HG03565 (cell line): ENCODE measurements at regions not wholly inside any gene's neighbourhood (a gene's known extent, or its start where the extent isn't known, plus 50 kb on each side); places are given as distances from the start of the nearest gene placed in this dataset.
A peak's percentile ranks its signal among the peaks of the same experiment; 100 is the strongest.

Source experiments
- ATAC-seq: cut with Tn5 transposase; IDR thresholded peaks from one replicate; pipeline ENCODE4 v1.9.1; 2021; ENCODE audit warnings: mild to moderate bottlenecking, moderate library complexity; ENCODE audit not compliant: unreplicated experiment

DNA sequence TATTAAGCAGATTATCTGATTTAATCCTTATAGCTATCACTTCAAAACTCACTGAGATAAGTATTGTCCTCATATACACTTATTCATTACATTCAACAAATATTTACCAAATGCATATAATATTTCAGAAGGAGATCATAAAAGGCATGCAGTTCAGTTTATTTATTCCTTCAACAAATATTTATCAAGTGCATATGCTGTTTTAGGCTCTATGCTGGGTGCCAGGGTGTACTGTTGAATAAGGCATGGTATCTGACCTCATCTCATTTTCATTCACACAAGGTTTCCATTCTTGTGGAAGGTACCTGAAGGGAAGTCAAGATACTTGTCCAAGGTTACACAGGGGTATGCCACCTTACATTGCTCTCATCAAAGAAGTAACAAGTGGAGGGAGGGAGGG is 213.0 kb downstream of the INSIG2 start:
- ATAC-seq: no peak

DNA sequence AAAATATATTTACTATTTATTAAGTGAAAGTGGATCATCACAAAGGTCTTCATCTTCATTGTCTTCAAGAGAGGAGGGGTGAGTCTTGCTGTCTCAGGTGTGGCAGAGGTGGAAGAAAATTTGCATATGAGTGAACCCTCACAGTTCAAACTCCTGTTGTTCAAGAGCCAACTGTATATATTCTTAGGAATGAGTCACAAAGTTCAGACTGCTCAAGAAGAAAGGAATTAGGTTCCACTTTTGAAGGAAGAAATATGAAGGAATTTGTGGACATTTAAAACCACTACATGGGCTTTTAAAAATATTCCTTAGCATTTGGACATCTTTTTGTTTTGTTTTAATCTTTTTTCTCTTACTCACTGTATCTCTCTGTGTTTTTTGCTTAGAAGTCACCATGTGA is 212.6 kb downstream of the INSIG2 start:
- ATAC-seq: no peak

DNA sequence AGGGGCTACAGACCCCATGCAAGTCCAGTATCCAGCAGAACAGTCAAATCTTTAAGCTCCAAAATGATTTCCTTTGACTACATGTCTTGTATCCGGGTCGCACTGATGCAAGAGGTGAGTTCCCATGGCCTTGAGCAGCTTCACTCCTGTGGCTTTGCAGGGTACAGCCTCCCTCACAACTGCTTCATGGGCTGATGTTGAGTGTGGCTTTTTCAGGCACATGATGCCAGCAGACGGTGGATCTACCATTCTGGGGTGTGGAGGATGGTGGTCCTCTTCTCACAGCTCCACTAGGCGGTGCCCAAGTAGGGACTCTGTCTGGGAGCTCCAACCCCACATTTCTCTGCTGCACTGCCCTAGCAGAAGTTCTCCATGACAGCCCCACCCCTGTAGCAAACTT is 208.4 kb downstream of the INSIG2 start:
- no peak for ATAC-seq

DNA sequence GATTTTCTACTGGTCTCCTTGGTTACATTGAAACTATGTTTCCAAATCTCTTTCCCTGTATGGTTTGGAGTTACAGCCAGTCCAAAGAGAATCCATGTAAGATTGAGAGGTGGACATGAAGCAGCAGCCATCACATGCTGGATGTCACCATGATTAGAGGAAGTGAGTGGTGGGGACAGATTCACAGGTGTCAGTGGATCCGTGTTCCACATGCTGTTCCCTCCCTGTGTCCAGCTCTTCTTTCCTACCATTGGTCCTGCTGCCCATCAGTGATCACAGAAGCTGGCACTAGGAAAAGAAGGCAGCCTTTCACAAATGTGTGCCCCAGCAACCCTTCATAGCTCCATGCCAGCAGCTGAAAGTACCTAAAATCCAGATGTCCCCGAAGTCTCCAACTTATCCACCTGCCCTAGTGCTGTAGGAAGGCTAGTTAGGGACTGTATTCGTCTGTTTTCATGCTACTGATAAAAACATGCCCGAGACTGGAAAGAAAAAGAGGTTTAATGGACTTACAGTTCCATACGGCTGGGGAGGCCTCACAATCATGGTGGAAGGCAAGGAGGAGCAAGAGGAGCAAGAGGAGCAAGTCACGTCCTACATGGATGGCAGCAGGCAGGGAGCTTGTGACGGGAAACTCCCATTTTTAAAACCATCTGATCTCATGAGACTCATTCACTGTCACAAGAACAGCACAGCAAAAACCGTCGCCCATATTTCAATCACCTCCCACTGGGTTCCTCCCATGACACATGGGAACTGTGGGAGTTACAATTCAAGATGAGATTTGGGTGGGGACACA is 207.5 kb downstream of the INSIG2 start:
- no peak for ATAC-seq

DNA sequence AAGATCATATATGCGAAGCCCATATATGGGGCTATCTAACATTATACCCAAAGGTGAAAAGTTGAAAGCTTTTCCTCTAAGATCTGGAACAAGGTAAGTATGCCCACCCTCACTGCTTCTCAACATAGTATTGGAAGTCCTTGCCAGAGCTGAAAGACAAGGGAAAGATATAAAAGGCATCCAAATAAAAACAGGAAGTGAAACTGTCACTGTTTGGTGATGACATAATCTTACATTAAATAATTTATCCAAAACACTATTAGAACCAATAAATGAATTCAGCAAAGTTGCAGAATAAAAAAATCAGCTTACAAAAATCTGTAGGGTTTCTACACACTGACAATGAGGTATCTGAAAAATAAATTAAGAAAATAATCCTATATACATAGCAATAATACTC is 205.8 kb downstream of the INSIG2 start:
- ATAC-seq: no peak

DNA sequence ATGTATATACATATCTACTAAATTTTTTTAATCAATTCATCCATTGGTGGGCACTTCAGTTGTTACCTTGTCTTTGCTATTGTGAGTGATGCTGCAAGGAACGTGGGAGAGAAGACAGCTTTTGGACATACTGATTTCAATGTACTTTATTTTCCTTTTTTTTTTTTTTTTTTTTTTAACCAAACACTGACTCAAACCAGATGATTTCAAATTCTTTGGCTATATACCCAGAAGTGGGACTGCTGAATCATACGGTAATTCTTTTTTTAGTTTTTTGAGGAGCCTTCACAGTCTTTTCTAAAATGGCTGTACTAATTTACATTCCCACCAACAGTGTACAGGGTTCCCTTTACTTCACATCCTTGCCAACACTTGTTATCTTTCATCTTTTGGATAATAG is 204.7 kb downstream of the INSIG2 start:
- no peak for ATAC-seq

DNA sequence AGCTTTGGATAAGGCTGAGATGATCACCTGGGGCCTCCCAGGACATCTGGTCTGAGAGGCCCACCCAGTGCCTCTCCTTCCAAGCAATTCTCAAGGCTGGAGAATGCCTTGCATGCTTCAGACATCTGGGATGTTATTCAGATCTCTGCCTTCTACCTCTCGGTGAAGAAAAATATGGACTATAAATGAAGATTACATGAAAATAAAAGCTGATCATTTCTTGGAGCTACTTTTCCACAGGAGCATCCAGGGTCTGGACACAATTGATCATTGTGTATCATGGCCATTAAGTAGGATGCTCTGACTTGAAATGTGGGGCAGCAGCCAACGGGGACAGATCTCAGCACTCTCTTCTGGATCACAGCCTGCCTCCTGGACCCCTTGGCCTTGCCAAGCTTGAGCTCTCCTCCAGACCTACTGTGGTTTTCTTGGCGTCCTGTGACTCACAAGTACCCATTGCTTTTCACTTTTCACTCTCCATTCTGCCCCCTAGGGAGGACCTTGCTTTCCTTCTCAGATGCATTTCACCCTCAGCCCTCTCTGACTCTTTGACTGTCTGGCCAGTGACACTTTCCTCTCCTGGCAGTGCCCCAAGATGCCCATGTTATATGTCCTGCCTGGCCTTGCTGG is 203.1 kb downstream of the INSIG2 start:
- ATAC-seq: no peak

DNA sequence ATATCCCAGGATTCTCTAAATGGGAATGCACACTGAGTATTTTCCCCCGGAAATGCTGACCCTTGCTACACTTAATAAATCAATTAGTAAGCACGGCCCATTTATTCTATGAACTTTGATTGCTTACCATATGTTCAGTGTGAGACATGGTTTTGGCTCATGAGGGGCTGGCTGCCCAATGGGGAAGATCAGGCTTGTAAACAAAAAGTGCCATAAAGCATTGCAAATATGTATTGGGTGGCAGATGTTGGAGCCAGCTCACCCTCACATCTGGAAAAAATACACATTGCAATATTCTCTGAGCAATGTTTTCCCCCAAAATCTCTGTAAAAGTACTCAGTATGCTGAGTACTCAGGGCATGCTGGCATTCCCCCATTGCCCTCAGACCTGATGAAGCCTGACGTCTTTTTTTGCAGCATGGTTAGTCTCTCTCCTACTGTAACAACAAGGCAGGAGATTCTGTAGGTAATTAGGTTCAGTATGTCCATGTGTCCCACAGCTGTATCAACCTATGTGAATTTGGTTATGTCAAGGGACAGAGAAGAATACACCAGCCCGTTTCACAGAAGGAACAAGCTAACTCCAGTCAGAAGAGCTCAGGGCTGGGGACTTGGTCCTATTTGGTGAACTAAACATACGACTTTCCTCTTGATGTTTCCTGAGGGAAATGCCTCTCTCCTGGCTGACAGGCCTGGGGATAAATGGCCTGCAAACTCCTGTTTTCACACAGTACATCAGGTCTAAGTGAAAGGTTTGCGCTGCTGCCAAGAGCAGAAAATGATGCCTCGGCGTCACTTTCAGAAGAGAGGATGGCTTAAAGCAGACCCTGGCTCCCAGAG is 202.4 kb downstream of the INSIG2 start:
- no peak for ATAC-seq

DNA sequence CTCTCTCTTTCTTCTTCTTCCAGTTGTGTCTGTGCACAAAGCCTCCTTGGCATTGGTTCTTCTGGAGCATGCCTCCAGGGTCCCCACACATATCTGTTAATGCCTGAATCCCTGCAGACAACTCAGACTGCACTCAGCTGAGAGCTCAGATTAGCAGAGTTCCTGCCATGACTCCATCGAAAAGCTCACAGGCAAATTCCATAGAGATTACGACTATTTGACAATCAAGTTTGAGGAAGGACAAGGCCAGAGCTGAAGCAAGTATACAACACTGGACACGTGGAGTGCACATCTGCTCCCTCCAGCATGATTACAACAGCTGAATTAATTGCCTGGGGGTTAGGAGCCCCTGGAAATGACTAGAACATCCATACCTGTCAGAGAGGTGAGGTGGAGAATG is 190.7 kb downstream of the INSIG2 start:
- ATAC-seq: no peak

DNA sequence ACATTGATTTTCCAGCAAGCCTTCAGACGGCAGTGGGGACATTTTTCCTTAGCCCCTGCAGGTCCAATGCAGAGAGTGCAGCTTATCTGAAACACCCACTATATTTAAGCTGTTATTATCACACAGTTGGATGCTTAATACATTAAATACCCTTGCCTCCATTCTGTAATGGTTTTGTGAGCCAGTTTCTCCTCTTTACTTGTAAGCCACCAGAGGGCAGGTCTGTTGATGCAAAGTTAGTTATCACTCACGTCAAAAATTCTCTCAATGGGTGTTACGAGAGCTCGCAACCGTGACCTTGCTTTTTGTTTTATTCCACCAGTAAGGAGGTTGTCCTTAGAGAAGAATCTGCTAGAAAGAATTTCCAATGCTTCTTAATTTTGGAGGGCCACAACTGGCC is 189.8 kb downstream of the INSIG2 start:
- no peak for ATAC-seq

DNA sequence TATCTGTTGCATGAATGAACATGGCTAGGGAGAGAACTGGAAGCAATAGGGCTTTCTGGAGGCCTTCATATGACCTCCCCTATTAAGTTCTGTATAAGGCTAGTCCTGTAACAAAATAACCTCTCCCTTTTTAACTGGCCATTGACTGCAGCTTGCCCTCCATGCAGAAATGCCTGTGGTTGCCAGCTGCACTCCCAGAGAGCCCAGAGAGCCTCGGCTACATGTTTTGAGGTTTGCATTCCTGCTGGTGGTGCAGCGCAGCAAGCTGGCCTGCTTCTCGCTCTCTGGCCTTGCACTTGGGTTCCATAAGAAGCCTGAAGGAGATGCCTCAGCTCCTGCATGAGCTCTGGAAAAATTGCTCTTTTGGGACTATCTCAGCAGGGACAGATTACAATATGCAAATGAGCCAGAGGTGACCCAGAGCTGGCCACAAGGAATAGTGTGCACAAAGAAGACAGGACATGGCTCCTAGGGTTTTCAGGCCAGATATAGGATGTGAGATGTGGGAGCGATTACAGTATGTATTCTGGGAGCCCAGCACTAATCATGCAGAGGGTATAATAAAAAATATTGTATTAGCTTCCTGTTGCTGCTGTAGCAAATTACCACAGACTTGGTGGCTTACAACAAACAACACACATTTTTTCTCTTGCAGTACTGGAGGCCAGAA is 186.7 kb downstream of the INSIG2 start:
- ATAC-seq: no peak

DNA sequence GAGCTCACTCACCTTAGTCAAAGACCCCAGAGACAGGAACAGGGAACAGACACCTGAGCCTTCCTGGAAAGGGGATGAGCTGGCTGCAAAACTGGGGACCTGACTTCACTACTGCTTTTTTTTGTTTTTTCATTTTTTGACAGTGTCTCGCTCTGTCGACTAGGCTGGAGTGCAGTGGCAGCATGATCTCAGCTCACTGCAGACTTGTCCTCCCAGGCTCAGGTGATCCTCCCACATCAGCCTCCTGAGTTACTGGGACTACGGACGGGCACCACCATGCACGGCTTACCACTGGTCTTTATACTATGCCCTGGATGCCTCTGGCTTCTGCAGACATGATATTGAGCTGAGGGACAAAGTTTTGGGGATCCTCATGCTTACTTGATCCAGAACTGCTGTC is 184.1 kb downstream of the INSIG2 start:
- no peak for ATAC-seq

DNA sequence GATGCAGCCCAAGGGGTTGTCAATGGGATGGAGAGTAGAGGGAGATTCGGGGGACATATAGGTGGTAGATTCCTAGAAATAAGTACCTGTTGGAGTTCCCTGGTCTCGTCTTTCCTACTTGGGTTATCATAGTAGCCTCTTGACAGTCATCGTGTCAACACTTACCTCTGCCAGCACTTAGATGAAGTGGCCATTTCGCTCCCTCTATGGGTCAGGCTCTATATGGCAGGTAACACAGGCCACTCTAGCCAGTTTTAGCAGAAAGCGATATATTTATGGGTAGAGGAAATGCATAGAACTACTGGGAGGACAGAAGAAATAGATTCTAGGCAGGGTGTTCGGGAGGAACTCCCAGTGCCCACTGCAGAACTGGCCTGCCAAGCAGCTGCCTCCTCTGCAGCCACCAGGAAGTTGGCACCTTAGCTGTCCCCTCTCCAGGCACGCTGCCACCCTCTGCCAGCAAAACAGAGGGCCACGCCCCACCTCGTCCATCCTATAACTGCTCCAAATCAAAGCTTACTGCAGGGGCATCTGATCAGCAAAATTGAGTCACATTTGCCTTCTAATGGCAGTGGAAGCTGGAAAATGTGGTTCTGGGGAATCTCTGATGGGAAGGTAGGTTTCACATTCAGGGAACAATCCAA is 181.3 kb downstream of the INSIG2 start:
- peak; percentile 52 for ATAC-seq

DNA sequence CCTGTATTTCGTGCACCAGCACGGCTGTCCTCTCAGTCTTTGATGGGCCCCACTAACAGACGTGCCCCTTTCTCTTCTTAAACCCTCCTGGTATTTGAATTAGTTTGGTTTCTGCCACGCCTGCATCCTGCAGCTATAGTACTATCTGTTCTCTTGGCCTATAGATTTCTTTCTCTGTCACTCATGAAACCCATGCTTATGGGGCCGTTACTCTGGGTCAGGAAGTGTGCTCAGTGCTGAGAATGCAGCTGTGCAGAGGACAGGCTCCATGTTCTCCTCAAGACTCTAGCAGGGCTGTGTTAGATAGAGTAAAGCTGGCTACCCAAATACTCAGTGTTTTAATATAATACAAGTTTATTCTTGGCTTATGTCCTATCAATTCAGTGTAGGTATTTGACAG is 180.0 kb downstream of the INSIG2 start:
- ATAC-seq: no peak

DNA sequence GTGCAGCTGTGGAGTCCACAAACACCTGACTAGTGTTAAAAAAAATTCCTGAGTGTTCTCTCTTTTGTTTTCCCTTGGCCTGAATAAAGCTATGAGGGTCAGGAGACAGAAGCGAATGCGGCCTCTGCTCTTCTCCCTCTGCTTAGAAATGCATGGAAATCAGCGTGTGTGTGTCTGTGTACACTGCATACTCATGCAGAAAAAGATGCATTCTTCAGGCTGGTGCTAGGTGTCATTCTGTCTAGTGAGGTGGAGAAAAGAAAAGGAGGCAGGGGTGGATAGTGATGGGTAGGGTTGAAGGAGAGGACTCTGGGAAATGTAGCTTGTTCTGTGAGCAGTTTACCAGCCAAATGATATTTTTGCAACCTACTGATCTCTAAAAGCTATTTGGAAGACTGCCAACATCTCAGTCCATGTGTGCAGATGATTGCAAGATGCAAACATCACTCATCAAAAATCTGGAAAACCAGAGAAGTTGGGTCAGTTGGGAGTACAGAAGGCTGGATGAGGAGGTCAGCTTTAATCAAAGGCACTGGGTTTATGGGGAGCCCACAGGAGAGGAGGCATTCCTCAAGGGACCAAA is 177.7 kb downstream of the INSIG2 start:
- ATAC-seq: no peak

DNA sequence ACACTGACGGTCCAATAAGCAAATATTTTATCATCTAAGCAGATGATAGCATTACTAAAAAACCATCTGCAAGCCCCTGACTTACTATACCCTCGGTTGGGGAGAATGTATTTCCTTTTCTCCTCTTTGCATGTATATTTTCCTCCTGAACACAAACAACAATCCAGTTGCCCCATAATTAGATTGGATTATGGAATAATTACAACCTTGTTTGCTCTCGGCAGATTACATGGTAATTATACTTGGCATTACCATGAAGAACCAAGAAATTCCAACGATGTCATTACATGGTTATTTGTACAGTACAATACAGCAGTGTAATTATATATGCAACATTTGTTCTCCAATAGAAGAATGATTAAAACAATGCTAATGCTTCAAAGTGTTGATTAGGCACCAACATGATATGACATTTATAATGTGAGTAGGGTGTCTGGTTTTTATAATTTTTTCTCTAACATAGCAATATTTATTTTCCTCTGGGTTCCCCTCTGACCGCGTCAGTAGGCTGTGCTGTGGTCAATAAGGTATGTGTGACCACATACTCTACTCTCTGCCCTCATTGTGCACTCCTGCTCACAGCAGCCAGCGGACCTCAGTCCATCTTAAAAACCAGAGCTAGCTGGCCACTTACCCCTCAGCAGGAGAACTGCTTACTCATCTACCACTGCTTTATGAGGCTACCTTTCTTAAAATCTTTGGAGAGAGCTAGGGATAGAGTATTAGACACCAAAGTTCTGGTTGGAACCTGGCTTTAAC is 176.1 kb downstream of the INSIG2 start:
- ATAC-seq: no peak

DNA sequence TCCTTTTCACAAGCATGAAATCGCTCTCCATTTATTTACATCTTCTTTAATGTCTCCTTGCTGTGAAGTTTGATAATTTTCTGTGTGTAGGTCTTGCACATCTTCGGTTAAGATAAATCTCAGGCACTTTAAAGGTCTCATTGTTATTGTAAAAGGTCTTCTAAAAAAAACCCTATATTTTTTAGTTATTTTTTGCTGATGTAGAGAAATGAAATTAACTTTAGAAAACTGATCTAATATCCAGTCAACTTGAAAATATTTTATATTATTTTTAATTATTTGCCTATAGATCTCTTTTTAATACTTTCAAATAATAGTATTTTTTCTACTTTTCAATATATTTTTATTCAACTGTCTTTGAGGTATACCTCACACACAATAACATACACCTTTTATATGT is 169.4 kb downstream of the INSIG2 start:
- ATAC-seq: no peak

DNA sequence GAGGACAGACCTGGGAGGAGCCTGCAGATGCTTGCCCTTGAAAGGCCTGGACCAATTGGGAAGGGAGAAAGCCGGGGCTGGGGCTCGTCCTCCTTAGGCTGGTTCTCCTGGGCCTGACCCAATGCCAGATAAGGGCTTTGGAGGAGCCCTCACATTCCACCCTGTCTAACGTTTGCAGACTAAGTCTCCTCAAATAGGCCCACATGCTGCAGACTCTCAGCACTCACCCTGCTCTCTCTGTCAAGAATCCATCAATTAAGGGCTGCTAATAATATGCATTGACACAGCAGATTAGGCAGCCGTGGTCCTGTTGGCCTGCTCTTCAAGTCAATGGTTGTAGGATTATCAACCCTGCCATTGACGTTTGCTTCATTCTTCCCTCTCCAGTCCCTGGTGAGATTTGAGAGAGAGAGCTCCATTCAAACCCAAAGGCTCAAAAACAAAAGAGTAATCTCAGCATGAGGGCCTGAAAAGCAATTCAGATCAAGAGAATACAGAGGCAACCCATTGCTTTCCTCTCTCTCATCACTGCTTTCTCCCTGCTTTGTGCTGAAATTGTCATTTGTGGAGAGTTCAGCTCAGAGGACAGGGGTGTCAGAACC is 167.6 kb downstream of the INSIG2 start:
- no peak for ATAC-seq

DNA sequence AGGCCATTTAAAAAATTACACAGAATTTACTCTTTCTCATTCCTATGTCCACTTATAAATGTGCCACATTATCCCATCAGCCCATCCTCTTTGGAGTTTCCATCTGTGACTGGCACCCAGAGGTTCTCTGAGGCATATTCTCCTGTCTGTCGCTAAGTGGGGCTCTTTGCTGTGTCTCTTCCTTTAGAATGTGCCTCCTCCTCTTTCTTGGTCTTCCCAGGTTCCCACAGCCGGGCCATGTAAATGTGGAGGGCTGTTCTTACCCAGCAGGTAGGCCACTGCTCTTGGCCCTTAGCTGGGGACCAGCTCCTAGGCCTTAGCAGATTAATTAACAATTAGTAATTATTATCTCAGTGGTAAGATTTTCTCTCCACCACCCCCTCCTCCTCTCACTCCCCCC is 167.0 kb downstream of the INSIG2 start:
- no peak for ATAC-seq
